ENCODE measurements at regions not wholly inside any gene's neighbourhood (a gene's known extent, or its start where the extent isn't known, plus 50 kb on each side); places are given as distances from the start of the nearest gene placed in this dataset.

DNA sequence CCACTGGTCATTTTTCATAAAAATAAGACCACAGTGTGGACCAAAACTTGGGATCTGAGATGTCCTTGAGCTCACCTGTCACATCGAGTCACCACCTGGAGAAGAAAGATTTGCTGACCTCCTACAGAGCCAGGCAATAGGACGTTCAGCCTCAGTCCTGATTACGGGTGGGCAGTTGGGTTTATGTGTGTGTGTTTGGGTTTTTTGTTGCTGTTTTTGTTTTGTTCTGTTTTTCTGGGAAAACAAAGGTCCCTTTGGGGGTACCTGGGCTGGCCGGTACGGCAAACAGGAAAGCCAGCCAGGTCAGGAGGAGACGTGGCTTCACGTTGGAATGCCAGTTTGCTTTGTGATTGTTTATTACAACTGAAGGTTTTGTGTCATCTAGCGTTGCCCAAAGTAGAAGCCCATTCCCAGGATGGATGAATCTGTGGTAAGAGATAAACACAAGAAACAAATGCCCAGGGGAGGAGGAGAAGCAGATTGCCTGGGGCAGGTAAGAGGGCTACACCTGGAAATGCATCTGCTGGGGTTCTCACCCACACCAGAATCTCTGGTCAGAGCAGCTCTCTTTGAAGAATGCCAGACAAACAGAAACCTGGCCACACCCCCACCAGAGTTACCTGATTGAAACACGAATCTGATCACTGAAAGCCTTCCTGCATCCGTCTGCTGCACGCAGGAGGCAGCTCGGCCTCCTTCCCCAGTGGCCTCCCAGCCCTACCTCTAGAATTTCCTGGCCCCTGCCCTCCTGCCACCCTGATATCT lies 100.1 kb upstream of the DIO3 start:
- Mint-ChIP-seq H3K36me3 (ENCODE audit: low read depth) (no peaks in the 10 kb centered on the region), H3K27me3 (peaks cover 29% of the 10 kb centered on the region), H3K9me3 (no peaks in the 10 kb centered on the region), H3K4me1 (no peaks in the 10 kb centered on the region), H3K4me3 (no peak overlapping the region), H3K27ac (no peak overlapping the region)
- ChIA-PET CTCF (no interaction called here), POLR2A (no interaction called here)
- no peak for DNase-seq

DNA sequence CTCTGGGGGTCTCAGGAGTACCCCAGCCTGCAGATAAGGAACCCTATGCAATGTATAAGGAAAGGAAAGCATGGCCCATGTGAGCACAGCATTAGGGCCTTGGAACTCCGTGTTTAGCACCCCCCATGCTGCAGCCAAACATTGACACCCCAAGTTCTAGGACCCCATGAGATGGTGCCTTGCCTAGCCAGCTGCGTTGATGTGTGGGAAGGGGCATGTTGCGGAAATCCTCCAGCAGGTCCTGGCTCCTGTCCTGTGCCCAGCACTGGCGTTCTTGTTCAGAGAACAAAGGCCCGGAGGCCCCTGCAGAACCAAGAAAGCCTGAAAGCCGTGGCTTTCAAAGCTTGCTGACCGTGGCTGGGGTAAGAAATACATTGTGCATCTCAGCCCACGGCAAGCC lies 99.4 kb upstream of the DIO3 start:
- Mint-ChIP-seq H3K9me3 (no peaks in the 10 kb centered on the region), H3K27ac (no peak overlapping the region), H3K4me1 (no peaks in the 10 kb centered on the region), H3K36me3 (ENCODE audit: low read depth) (no peaks in the 10 kb centered on the region), H3K27me3 (peaks cover 21% of the 10 kb centered on the region), H3K4me3 (no peak overlapping the region)
- CTCF ChIA-PET, result no interaction called here
- DNase-seq, result no peak
- POLR2A ChIA-PET, result no interaction called here

DNA sequence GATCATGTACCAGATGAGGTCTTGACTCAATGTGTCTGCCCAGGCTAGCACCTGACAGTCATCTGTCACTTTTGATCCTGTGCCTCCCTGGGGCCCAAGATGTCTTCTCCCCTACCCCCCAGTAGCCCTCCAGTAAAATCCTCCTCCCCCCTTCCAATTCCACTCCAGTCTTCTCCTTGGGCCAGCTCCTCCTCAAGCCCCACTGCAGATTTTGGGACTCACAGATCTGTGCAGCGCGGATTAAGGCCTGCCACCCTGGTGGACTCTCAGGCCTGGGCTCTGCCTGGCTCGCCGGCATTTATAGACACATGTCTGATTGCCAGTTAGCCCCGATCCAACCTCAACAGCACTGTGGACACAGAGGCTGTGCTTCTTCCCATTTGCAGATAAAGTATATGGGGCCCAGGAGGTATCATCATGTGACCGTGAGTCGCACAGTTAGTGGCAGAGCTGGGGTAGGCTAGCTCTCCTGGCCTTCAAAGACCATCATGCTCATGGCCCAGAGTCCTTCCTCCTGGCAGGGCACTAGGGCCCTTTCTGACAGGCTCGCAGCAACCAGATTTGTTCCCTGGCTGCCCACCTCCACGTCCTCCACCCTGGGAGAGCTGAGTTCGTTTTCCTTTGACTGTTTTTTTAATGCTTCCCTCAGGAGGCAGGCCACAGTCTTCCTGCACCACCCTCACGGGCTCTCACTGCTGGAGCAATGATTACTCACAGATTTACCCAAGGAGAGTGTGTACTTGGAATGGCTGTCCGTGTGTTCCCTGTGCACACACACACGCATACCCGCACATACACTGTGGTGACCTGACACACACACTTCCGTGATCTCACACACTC lies 98.3 kb upstream of the DIO3 start:
- Mint-ChIP-seq H3K4me3 (no peak overlapping the region), H3K36me3 (ENCODE audit: low read depth) (no peaks in the 10 kb centered on the region), H3K27ac (no peak overlapping the region), H3K4me1 (no peaks in the 10 kb centered on the region), H3K9me3 (no peaks in the 10 kb centered on the region), H3K27me3 (peaks cover 22% of the 10 kb centered on the region)
- CTCF ChIA-PET, result no interaction called here
- POLR2A ChIA-PET, result no interaction called here
- no peak for DNase-seq

DNA sequence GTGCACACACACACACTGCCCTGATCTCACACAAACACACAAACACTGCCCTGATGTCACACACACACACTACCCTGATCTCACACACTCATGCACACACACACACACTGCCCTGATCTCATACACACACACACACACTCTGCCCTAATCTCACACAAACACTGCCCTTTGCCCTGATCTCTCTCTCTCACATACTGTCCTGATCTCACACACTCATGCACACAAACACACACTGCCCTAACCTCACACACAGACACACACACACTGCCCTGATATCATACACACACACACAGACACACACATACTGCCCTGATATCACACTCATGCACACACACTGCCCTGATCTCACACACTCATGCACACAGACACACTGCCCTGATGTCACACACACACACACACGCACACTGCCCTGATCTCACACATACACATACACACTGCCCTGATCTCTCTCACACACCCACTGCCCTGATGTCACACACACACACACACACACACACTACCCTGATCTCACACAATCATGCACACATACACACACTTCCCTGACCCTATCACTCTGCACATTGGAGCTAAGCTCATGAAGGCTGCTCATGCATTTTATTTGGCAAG lies 97.6 kb upstream of the DIO3 start:
- ChIA-PET CTCF (no interaction called here), POLR2A (no interaction called here)
- Mint-ChIP-seq H3K27ac (no peak overlapping the region), H3K9me3 (no peaks in the 10 kb centered on the region), H3K27me3 (peaks cover 22% of the 10 kb centered on the region), H3K4me1 (no peaks in the 10 kb centered on the region), H3K4me3 (no peak overlapping the region), H3K36me3 (ENCODE audit: low read depth) (no peaks in the 10 kb centered on the region)
- no peak for DNase-seq

DNA sequence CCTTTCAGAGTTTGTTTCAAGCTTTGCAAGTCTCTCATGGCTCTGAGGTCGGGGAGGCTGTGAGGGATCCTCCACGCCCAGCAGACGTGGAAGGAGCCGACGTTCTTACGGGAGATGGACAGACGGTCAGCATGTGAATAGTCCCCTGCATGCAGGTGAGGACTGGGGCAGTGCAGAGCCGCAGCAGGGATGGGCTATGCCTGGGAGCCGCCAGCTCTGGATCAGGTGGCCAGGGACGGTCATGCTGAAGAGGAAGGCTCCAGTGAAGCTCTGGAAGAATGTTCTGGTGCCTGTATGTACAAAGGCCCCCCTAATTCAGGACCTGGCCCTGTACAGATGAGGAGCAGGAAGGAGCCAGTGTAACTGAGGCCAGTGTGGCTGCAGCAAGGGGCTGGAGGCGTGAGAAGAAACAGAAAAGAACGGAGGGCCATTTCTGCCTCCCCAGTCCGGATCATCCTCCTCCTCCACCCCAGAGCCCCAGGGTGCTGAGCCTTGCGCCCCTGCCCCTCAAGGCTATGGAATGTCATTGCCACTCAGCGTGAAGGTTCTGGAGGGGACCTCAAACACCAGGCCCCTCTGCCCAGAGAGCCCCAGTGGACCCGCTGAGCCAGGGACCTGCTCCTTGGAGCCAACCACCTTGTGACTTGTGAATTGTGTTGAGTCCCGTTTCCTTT lies 96.8 kb upstream of the DIO3 start:
- Mint-ChIP-seq H3K27me3 (peaks cover 20% of the 10 kb centered on the region), H3K9me3 (no peaks in the 10 kb centered on the region), H3K27ac (no peak overlapping the region), H3K4me1 (no peaks in the 10 kb centered on the region), H3K4me3 (no peak overlapping the region), H3K36me3 (ENCODE audit: low read depth) (no peaks in the 10 kb centered on the region)
- no peak for DNase-seq
- POLR2A ChIA-PET, result no interaction called here
- CTCF ChIA-PET, result no interaction called here

DNA sequence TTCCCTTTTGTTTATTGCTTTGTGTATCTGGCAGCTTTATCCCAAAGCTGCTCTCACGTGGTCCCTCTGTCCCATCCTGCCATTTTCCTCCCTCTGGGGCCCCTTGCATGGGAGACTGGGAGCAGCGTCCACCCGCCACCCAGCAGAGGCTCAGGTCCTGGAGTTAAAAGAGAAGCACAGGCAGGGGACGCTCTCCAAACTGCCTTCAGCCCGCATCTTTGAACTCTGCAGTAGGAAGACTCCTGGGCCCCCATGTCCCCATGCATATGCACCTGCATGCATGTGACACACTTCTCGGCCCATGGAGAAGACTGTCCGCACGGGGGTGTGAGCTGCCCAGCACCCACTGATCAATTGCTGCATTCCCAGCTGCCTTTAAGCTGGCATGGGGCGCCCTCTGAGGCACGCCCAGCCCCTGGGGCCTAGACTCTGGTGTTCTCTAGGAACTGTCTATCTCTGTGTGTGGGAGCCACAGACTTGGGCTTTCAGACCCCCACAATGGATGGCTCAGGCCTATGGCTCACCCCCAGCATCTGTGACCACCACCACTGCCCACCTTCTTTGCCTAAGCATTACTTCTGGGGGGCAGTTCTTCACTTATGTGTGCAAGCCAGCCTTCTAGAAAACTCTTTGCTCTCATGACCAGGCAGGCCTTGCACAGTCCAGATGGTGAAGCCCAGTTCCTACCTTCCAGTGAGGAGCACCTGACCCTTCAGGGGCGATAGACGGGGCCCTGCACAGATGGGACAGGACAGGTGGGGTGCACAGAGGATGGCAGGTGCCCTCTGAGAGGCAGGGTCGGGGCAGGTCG lies 96.1 kb upstream of the DIO3 start:
- H3K4me3 Mint-ChIP-seq, result no peak overlapping the region
- H3K27ac Mint-ChIP-seq, result no peak overlapping the region
- no peaks in the 10 kb centered on the region for H3K9me3 Mint-ChIP-seq
- peaks cover 16% of the 10 kb centered on the region for H3K27me3 Mint-ChIP-seq
- ChIA-PET CTCF (no interaction called here), POLR2A (no interaction called here)
- no peaks in the 10 kb centered on the region for H3K4me1 Mint-ChIP-seq
- H3K36me3 Mint-ChIP-seq (ENCODE audit: low read depth), result no peaks in the 10 kb centered on the region
- DNase-seq, result no peak

DNA sequence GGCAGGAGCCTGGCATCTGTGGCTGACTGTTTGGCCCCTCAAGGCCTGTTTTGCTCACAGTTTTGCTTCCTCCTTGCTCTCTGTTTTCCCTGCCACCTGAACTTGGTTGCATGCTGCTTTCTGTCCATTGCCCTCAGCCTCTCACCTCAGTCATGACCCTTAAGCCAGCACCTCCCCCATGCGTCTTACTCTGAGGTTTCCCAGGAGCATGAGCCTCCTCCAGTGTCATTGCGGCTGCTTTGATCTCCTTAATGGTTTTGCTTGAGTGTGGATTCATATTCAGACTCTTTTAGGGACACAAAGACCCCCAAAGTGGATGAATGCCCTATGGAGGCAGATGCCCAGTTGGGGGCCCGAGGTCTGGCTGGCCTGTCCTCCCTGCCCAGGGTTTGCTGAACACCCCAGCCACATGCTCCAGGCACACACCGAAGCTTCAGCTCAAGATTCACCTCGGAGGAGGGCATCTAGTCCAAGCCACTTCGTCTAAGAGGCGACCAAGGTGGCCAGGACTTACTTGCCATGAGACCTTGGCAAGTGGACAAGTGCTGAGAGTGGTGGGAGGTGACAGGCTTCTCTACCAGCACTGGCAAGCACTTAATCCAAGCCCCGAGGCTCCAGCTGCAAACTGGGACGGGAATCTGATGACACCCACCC lies 95.4 kb upstream of the DIO3 start:
- peaks cover 8% of the 10 kb centered on the region for H3K27me3 Mint-ChIP-seq
- H3K36me3 Mint-ChIP-seq (ENCODE audit: low read depth), result no peaks in the 10 kb centered on the region
- no peak overlapping the region for H3K4me3 Mint-ChIP-seq
- no peak for DNase-seq
- CTCF ChIA-PET, result no interaction called here
- H3K4me1 Mint-ChIP-seq, result no peaks in the 10 kb centered on the region
- no peaks in the 10 kb centered on the region for H3K9me3 Mint-ChIP-seq
- H3K27ac Mint-ChIP-seq, result no peak overlapping the region
- POLR2A ChIA-PET, result no interaction called here

DNA sequence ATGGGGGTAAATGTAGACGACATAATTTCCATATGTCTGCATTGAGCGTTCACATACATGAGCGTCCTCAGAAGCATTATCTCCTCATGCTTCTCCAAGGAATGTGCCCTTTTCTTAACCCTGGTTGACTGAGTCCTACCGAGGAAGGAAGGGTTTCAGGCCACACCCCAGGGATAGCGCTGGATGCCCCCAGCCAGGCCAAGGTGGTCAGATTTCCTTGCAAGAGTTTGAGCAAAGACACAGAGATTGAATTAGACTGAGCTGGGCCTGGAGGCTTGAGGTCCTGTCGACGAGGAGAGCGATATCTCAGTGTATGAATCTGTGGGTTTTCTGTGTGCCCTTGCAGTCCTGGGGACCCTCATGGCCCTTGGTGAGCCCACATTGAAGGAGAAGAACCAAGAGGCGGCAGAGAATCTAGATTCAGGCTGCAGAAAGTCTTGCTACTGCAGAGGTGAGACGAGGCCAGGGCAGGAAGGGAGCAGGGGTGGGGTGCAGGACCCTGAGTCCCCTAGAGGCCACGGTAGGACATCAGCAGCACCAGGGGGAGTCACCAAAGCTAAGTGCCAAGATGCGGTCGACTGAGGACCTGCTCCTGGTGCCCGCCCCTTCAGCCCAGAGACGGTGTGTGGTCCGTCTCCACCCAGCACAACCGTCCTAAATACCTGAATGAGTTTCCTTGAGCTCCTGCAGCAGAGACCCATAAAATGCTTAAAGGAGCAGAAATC lies 94.7 kb upstream of the DIO3 start:
- H3K36me3 Mint-ChIP-seq (ENCODE audit: low read depth), result no peaks in the 10 kb centered on the region
- H3K27ac Mint-ChIP-seq, result no peak overlapping the region
- POLR2A ChIA-PET, result no interaction called here
- no peak overlapping the region for H3K4me3 Mint-ChIP-seq
- H3K27me3 Mint-ChIP-seq, result peaks cover 3% of the 10 kb centered on the region
- CTCF ChIA-PET, result no interaction called here
- no peaks in the 10 kb centered on the region for H3K9me3 Mint-ChIP-seq
- DNase-seq, result no peak
- H3K4me1 Mint-ChIP-seq, result no peaks in the 10 kb centered on the region

DNA sequence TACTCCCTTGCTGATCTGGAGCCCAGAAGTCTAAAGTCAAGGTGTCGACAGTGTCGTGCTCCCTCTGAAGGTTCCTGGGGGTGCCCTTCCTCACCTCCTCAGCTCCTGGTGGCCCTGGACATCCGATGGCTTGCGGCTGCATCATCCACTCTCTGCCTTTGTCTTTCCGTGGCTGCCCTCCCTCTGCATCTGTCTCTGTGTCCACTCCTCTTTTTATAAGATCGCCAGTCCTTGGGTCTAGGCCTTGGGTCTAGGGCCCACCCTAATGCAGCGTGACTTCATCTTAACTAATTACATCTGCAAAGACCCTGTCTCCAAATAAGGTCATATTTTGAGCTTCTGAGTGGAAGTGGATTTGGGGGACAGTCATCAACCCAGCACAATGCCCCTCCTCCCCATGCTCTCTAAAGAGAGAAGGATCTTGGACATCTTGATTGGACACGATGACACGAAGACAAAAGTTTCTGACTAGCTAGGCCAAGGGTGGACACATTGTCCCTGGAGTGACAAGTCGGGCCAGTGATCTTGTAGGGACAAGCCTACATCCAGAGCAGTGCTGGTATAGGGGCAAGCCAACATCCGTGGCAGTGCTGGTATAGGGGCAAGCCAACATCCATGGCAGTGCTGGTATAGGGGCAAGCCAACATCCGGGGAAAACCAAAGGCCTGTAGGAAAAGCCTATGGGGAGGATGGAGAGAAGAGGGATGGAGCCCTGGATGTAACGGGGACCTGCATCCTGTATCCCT lies 93.9 kb upstream of the DIO3 start:
- no peaks in the 10 kb centered on the region for H3K9me3 Mint-ChIP-seq
- ChIA-PET CTCF (no interaction called here), POLR2A (no interaction called here)
- no peak overlapping the region for H3K4me3 Mint-ChIP-seq
- DNase-seq, result no peak
- H3K4me1 Mint-ChIP-seq, result no peaks in the 10 kb centered on the region
- no peaks in the 10 kb centered on the region for H3K36me3 Mint-ChIP-seq (ENCODE audit: low read depth)
- H3K27ac Mint-ChIP-seq, result no peak overlapping the region
- peaks cover 2% of the 10 kb centered on the region for H3K27me3 Mint-ChIP-seq

DNA sequence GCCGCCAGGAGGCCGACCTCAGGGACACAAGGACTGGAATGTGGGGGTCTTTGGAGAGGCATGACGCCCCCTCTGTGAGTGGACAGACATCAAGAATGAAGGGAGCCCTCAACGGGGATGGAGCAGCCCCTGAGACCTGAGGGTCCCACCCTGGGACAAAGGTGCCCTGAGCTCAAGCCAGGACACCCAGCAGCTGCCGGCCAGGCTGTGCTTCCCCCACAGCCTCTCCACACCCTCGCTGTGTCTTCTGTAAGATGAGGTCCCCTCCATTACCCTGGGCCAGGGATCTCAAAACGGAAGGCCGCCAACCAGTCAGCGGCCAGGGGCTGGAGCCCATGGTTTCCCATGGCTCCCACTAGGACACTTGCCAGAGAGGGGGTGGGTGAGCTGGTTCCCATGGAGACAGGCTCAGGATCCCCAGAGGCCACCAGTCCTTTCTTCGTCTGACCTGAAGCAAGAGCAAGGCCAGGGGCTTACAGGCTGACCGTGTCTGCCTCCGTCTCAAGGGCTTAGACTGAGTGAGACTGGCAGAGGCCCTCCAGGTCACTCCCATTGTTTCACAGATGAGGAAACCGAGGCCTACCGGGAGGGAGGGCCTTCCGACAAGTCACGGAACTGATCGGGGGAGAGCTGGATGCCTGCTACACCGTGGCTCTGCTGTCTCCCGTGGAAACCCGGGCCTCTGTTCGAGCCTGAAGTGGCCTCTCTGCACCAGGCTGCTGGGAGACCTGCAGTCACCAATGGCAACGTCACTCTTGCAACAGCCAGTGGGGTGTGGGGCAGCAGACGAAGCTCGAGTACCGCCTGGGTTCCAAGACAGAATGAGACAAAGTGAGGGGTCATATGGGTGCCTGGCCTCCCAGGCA lies 91.7 kb upstream of the DIO3 start:
- H3K36me3 Mint-ChIP-seq (ENCODE audit: low read depth), result no peaks in the 10 kb centered on the region
- H3K9me3 Mint-ChIP-seq, result no peaks in the 10 kb centered on the region
- ChIA-PET POLR2A (no interaction called here), CTCF (no interaction called here)
- DNase-seq, result no peak
- peaks cover 2% of the 10 kb centered on the region for H3K27me3 Mint-ChIP-seq
- no peak overlapping the region for H3K27ac Mint-ChIP-seq
- no peaks in the 10 kb centered on the region for H3K4me1 Mint-ChIP-seq
- no peak overlapping the region for H3K4me3 Mint-ChIP-seq

DNA sequence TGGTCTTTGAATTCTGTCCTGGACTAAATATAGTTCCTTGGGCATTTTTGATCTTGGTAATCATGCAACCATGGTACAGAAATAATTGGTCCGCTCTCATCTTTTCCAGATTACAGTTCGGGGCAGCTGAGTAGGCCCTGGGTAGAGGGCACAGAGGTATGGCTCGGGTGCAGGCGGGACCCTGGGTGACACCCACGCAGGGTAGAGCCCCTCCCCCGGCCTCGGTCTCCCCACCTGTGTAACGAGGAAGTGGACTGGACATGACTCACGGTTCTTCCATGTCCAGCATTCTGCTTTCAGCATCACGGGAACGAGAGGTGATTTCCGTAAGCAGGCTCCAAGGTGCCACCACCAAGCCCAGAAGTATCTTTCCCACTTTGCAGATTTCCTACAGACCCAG lies 91.0 kb upstream of the DIO3 start:
- ChIA-PET CTCF (no interaction called here), POLR2A (no interaction called here)
- Mint-ChIP-seq H3K27ac (no peak overlapping the region), H3K27me3 (peaks cover 2% of the 10 kb centered on the region), H3K4me3 (no peak overlapping the region), H3K4me1 (no peaks in the 10 kb centered on the region), H3K36me3 (ENCODE audit: low read depth) (no peaks in the 10 kb centered on the region), H3K9me3 (no peaks in the 10 kb centered on the region)
- DNase-seq, result no peak

Data from activated CD4-positive, alpha-beta memory T cell treated with anti-CD3 and anti-CD28 coated beads, Interleukin-2, amount 10 ng/mL, durations not matched to agents 7 days and 5 days (primary cell).